ENCODE measurements at regions not wholly inside any gene's neighbourhood (a gene's known extent, or its start where the extent isn't known, plus 50 kb on each side); places are given as distances from the start of the nearest gene placed in this dataset.

GRCh38 chr14:45491914-45492313 is 238.9 kb upstream of the MIS18BP1 start:
- intact Hi-C loops (cut with DNase I; ENCODE audit: low total_unique reads), result no loop called here
- Histone ChIP-seq H3K4me1 (no peaks in the 10 kb centered on the region), H3K4me3 (no peak overlapping the region), H3K27me3 (no peaks in the 10 kb centered on the region), H3K9me3 (peaks cover 0 to 3% (median 0%) of the 10 kb centered on the region in 4 donors), H3K27ac (no peak overlapping the region), H3K36me3 (no peaks in the 10 kb centered on the region)
- peak in 1 of 2 donors; percentile 61 for DNase-seq
- TF ChIP-seq POLR2A (IDR thresholded peaks at IDR 0.05) (no peak), EP300 (IDR thresholded peaks at IDR 0.05) (no peak), CTCF (IDR thresholded peaks at IDR 0.05) (no peak), POLR2AphosphoS5 (IDR thresholded peaks at IDR 0.05) (no peak)
- 43 to 68% (median 58%) methylated on average over 3 of the region's 3 CpGs for WGBS, 5 donors

DNA sequence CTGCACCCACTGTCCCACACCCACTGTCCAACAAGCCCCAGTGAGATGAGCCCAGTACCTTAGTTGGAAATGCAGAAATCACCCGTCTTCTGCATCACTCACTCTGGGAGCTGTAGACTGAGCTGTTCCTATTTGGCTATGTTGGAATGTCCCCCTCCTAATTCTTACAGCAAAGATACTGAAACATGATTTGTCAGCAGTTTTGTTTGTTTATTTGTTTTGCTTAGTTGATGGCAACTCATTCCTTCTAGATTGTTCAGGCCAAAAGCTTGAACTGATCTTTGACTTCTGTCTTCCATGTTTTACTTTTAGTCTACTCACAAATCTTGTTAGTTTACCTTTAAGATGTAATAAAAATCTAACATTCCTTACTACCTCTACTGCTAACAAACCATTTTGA is 233.6 kb upstream of the MIS18BP1 start:
- WGBS, 5 donors, result 83 to 93% (median 88%) methylated on average over 1 of the region's 1 CpG
- intact Hi-C loops (cut with DNase I; ENCODE audit: low total_unique reads), result no loop called here
- Histone ChIP-seq H3K4me1 (no peaks in the 10 kb centered on the region), H3K36me3 (no peaks in the 10 kb centered on the region), H3K27me3 (no peaks in the 10 kb centered on the region), H3K4me3 (no peak overlapping the region), H3K27ac (no peak overlapping the region), H3K9me3 (peaks cover 0 to 28% (median 13%) of the 10 kb centered on the region in 4 donors)
- DNase-seq, result no peak
- TF ChIP-seq POLR2AphosphoS5 (IDR thresholded peaks at IDR 0.05), result no peak
- TF ChIP-seq CTCF (IDR thresholded peaks at IDR 0.05), result no peak
- TF ChIP-seq EP300 (IDR thresholded peaks at IDR 0.05), result no peak

DNA sequence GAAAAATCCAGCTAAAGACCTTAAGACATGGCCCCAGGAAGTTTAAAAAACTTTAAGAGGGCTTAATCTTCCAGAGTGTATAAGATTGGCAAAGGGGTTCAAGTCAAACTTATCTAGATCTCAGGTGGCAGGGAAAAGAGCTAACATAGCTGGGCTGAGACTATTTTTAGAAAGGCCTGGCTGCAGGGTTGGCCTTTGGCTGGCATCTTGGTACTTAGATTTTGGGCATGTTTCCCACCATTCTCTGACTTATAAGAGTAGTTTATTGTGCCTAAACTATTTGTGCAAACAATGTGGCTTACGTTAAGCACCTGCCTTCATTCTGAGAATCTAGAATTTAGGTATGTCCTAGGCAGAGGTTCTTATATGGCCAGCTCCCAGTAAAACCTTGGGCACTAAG is 214.0 kb upstream of the MIS18BP1 start:
- no peaks in the 10 kb centered on the region for H3K27me3 ChIP-seq
- H3K27ac ChIP-seq, result no peak overlapping the region
- H3K4me1 ChIP-seq, result peaks cover 0 to 10% (median 0%) of the 10 kb centered on the region in 4 donors
- WGBS, 5 donors, result 21 to 50% (median 35%) methylated on average over 1 of the region's 1 CpG
- H3K9me3 ChIP-seq, result no peaks in the 10 kb centered on the region
- intact Hi-C loops (cut with DNase I; ENCODE audit: low total_unique reads), result no loop called here
- no peak overlapping the region for H3K4me3 ChIP-seq
- DNase-seq, result no peak
- TF ChIP-seq CTCF (IDR thresholded peaks at IDR 0.05) (no peak), EP300 (IDR thresholded peaks at IDR 0.05) (no peak), POLR2A (IDR thresholded peaks at IDR 0.05) (no peak), POLR2AphosphoS5 (IDR thresholded peaks at IDR 0.05) (no peak)
- no peaks in the 10 kb centered on the region for H3K36me3 ChIP-seq

GRCh38 chr14:45434221-45434620 is 181.2 kb upstream of the MIS18BP1 start:
- H3K9me3 ChIP-seq, result no peaks in the 10 kb centered on the region
- no peak overlapping the region for H3K4me3 ChIP-seq
- H3K27ac ChIP-seq, result no peak overlapping the region
- no peak for DNase-seq
- no peaks in the 10 kb centered on the region for H3K36me3 ChIP-seq
- intact Hi-C loops (cut with DNase I; ENCODE audit: low total_unique reads), result no loop called here
- no peak for TF ChIP-seq CTCF (IDR thresholded peaks at IDR 0.05)
- no peak for TF ChIP-seq POLR2A (IDR thresholded peaks at IDR 0.05)
- TF ChIP-seq EP300 (IDR thresholded peaks at IDR 0.05), result no peak
- no peak for TF ChIP-seq POLR2AphosphoS5 (IDR thresholded peaks at IDR 0.05)
- H3K4me1 ChIP-seq, result no peaks in the 10 kb centered on the region
- WGBS, 5 donors, result 21 to 54% (median 24%) methylated on average over 1 of the region's 1 CpG
- no peaks in the 10 kb centered on the region for H3K27me3 ChIP-seq
